A549 (cell line): ENCODE measurements at regions not wholly inside any gene's neighbourhood (a gene's known extent, or its start where the extent isn't known, plus 50 kb on each side); places are given as distances from the start of the nearest gene placed in this dataset.

Experiments used
- POLR2A ChIP-seq: IDR thresholded peaks from 2 replicates; pipeline ENCODE4 v1.6.1; 2012; ENCODE audit warnings: mild to moderate bottlenecking, low read length
- TP53 ChIP-seq: fragments of 250-450 bp; sonication (Bioruptor Pico); IDR thresholded peaks from 2 replicates; pipeline ENCODE4 v1.5.0; 2021; ENCODE audit warnings: mild to moderate bottlenecking, moderate library complexity
- TF ChIP-seq, protein P1 (sequence below): IDR thresholded peaks from 2 replicates; pipeline ENCODE4 v1.6.1; 2012
- TF ChIP-seq, protein P2 (sequence below): IDR thresholded peaks from 2 replicates; pipeline ENCODE4 v1.6.1; 2012
- TF ChIP-seq, protein P3 (sequence below): fragments of >200 bp; sonication (Bioruptor Twin); formaldehyde crosslinking; IDR thresholded peaks from 3 replicates; pipeline ENCODE4 v1.5.1; 2016

DNA sequence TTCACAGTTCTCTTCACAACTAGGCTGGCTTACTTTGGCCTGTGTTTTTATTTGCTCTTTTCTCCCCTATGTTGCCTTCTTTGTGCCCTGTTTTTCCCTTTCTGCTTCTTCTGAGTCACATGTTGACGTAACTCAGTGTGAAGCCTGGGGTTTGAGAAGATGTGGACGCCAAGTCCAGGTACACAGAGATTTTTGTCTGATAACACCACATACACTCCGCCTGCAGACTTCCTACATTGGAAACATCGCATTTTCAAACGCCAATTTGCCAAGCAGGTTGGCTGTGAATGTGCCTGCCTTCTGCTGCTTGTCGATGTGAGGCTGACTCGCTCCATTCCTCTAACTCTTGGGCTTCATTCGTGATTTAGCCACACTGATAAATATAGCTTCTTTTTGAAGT is 62.6 kb upstream of the FN1 start:
- no peak for TF ChIP-seq TP53 (CRISPR knock-in tag)
- TF ChIP-seq, protein P1, sequence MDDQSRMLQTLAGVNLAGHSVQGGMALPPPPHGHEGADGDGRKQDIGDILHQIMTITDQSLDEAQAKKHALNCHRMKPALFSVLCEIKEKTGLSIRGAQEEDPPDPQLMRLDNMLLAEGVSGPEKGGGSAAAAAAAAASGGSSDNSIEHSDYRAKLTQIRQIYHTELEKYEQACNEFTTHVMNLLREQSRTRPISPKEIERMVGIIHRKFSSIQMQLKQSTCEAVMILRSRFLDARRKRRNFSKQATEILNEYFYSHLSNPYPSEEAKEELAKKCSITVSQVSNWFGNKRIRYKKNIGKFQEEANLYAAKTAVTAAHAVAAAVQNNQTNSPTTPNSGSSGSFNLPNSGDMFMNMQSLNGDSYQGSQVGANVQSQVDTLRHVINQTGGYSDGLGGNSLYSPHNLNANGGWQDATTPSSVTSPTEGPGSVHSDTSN: no peak
- TF ChIP-seq, protein P2, sequence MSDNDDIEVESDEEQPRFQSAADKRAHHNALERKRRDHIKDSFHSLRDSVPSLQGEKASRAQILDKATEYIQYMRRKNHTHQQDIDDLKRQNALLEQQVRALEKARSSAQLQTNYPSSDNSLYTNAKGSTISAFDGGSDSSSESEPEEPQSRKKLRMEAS: 0 out of 2 replicates have a peak, but pooled peaks have one; percentile 32
- TF ChIP-seq POLR2A: no peak
- TF ChIP-seq, protein P3, sequence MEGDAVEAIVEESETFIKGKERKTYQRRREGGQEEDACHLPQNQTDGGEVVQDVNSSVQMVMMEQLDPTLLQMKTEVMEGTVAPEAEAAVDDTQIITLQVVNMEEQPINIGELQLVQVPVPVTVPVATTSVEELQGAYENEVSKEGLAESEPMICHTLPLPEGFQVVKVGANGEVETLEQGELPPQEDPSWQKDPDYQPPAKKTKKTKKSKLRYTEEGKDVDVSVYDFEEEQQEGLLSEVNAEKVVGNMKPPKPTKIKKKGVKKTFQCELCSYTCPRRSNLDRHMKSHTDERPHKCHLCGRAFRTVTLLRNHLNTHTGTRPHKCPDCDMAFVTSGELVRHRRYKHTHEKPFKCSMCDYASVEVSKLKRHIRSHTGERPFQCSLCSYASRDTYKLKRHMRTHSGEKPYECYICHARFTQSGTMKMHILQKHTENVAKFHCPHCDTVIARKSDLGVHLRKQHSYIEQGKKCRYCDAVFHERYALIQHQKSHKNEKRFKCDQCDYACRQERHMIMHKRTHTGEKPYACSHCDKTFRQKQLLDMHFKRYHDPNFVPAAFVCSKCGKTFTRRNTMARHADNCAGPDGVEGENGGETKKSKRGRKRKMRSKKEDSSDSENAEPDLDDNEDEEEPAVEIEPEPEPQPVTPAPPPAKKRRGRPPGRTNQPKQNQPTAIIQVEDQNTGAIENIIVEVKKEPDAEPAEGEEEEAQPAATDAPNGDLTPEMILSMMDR: no peak
